T-helper 2 cell treated with Interferon-gamma antibody and Interleukin-4, amounts not matched to agents 100 ng/mL and 5 ng/mL, for 36 hours (primary cell): ENCODE measurements at regions not wholly inside any gene's neighbourhood (a gene's known extent, or its start where the extent isn't known, plus 50 kb on each side); places are given as distances from the start of the nearest gene placed in this dataset.

Experiments used
- intact Hi-C: fragments of 100-400 bp; cut with micrococcal nuclease; formaldehyde crosslinking; loops from one replicate; pipeline ENCODE4 v1.15.1; 2023

GRCh38 chr16:73756289-73757178, 540.1 kb upstream of the PSMD7 start:
- intact Hi-C loops: no loop called here

GRCh38 chr16:73753931-73754330, 542.7 kb upstream of the PSMD7 start:
- intact Hi-C loops: no loop called here

- intact Hi-C loops: no loop called here
These were observed 546.0 kb upstream of the PSMD7 start for GRCh38 chr16:73750639-73751038.

GRCh38 chr16:73747328-73747727, 549.3 kb upstream of the PSMD7 start:
- intact Hi-C loops: no loop called here

GRCh38 chr16:73746554-73746953, 550.1 kb upstream of the PSMD7 start:
- intact Hi-C loops: no loop called here

- intact Hi-C loops: no loop called here
These were observed 552.7 kb upstream of the PSMD7 start for GRCh38 chr16:73743665-73744496.

GRCh38 chr16:73739049-73739769, 557.4 kb upstream of the PSMD7 start:
- intact Hi-C loops: no loop called here

- intact Hi-C loops: no loop called here
These were observed 558.3 kb upstream of the PSMD7 start for GRCh38 chr16:73738266-73738665.

GRCh38 chr16:73737637-73738036, 559.0 kb upstream of the PSMD7 start:
- intact Hi-C loops: no loop called here

GRCh38 chr16:73735954-73736353, 560.7 kb upstream of the PSMD7 start:
- intact Hi-C loops: no loop called here

- intact Hi-C loops: no loop called here
These were observed 561.6 kb upstream of the PSMD7 start for GRCh38 chr16:73735018-73735417.

- intact Hi-C loops: no loop called here
These were observed 563.9 kb upstream of the PSMD7 start for GRCh38 chr16:73732681-73733080.

- intact Hi-C loops: no loop called here
These were observed 564.5 kb upstream of the PSMD7 start for GRCh38 chr16:73732143-73732542.

GRCh38 chr16:73730481-73731090, 566.0 kb upstream of the PSMD7 start:
- intact Hi-C loops: no loop called here

- intact Hi-C loops: no loop called here
These were observed 571.5 kb upstream of the PSMD7 start for GRCh38 chr16:73725156-73725555.

- intact Hi-C loops: no loop called here
These were observed 572.1 kb upstream of the PSMD7 start for GRCh38 chr16:73724503-73724902.

- intact Hi-C loops: no loop called here
These were observed 579.2 kb upstream of the PSMD7 start for GRCh38 chr16:73717266-73717974.

- intact Hi-C loops: no loop called here
These were observed 581.6 kb upstream of the PSMD7 start for GRCh38 chr16:73714976-73715375.

- intact Hi-C loops: no loop called here
These were observed 582.7 kb upstream of the PSMD7 start for GRCh38 chr16:73713778-73714495.

GRCh38 chr16:73713251-73713650, 583.4 kb upstream of the PSMD7 start:
- intact Hi-C loops: no loop called here
